PC-9 (cell line): ENCODE measurements at regions not wholly inside any gene's neighbourhood (a gene's known extent, or its start where the extent isn't known, plus 50 kb on each side); places are given as distances from the start of the nearest gene placed in this dataset.

ENCODE experiments used
- BruUV-seq: library from RNA; stranded (reverse); fragments of 400-500 nt; replicated peaks from 2 replicates; lab custom pipeline; 2021; lab: Mats Ljungman, UMichigan
- CTCF ChIA-PET: fragments of 300-600 bp; sonication (Branson Sonifier 250); formaldehyde crosslinking; loops from one replicate; lab custom pipeline; 2022; ENCODE audit warnings: antibody characterized with exemption; lab: Charles Lee
- POLR2A ChIA-PET: fragments of 300-600 bp; sonication (Branson Sonifier 250); formaldehyde crosslinking; loops from one replicate; lab custom pipeline; 2022; ENCODE audit warnings: antibody characterized with exemption; ENCODE audit not compliant: unreplicated experiment; lab: Charles Lee
- DNase-seq, 2 experiments: peaks; one replicate each; pipeline versions ENCODE4 v3.0.0 to v3.0.0-alpha.2; 2015 to 2022; ENCODE audit warnings: mixed read lengths in 1 of 2
- H2AFZ ChIP-seq: fragments of 200-600 bp; sonication (generic); 2 replicates; pipeline ENCODE4 v1.8.1; 2017; ENCODE audit warnings: antibody characterized with exemption
- H3F3A ChIP-seq: fragments of 200-600 bp; sonication (generic); 2 replicates; pipeline ENCODE4 v1.8.1; 2017; ENCODE audit warnings: antibody characterized with exemption, mild to moderate bottlenecking, low read depth; ENCODE audit not compliant: insufficient read depth
- H3K27ac ChIP-seq: fragments of 200-600 bp; sonication (generic); 2 replicates; pipeline ENCODE4 v1.6.1; 2016; ENCODE audit warnings: mixed run types
- H3K27me3 ChIP-seq: fragments of 200-600 bp; sonication (generic); 2 replicates; pipeline ENCODE4 v1.6.1; 2016; ENCODE audit warnings: low read depth, mixed run types; ENCODE audit not compliant: insufficient read depth
- H3K36me3 ChIP-seq: fragments of 200-600 bp; sonication (generic); 2 replicates; pipeline ENCODE4 v1.6.1; 2016; ENCODE audit warnings: low read depth, mixed run types
- H3K4me1 ChIP-seq: fragments of 200-600 bp; sonication (generic); replicated peaks from 2 replicates; pipeline ENCODE4 v1.6.1; 2016; ENCODE audit warnings: mixed run types; ENCODE audit not compliant: insufficient read depth
- H3K4me2 ChIP-seq: fragments of 200-600 bp; sonication (generic); 2 replicates; pipeline ENCODE4 v1.6.1; 2017; ENCODE audit warnings: mixed run types
- H3K4me3 ChIP-seq: fragments of 200-600 bp; sonication (generic); 2 replicates; pipeline ENCODE4 v1.6.1; 2016; ENCODE audit warnings: mixed run types
- H3K79me2 ChIP-seq: fragments of 200-600 bp; sonication (generic); 2 replicates; pipeline ENCODE4 v1.6.1; 2017; ENCODE audit warnings: low read depth, mixed run types
- H3K9me2 ChIP-seq: fragments of 200-600 bp; sonication (generic); 2 replicates; pipeline ENCODE4 v1.8.1; 2017; ENCODE audit warnings: mild to moderate bottlenecking; ENCODE audit not compliant: insufficient read depth
- H3K9me3 ChIP-seq: fragments of 200-600 bp; sonication (generic); 2 replicates; pipeline ENCODE4 v1.8.1; 2016; ENCODE audit warnings: low read depth; ENCODE audit not compliant: insufficient read depth
- H4K20me1 ChIP-seq: fragments of 200-600 bp; sonication (generic); 2 replicates; pipeline ENCODE4 v1.8.1; 2017; ENCODE audit not compliant: insufficient read depth
- CTCF ChIP-seq: fragments of 200-600 bp; sonication (generic); conservative IDR thresholded peaks from 2 replicates; pipeline ENCODE4 v1.6.1; 2017; ENCODE audit warnings: mixed run types, antibody characterized with exemption, mild to moderate bottlenecking, moderate library complexity
- EZH2 ChIP-seq: fragments of 200-600 bp; sonication (generic); IDR thresholded peaks from 2 replicates; pipeline ENCODE4 v1.8.0; 2017; ENCODE audit warnings: antibody characterized with exemption, low read depth
- intact Hi-C: fragments of 100-400 bp; cut with micrococcal nuclease; formaldehyde crosslinking; loops from one replicate; pipeline ENCODE4 v1.10.0; 2022; ENCODE audit not compliant: unreplicated experiment

DNA sequence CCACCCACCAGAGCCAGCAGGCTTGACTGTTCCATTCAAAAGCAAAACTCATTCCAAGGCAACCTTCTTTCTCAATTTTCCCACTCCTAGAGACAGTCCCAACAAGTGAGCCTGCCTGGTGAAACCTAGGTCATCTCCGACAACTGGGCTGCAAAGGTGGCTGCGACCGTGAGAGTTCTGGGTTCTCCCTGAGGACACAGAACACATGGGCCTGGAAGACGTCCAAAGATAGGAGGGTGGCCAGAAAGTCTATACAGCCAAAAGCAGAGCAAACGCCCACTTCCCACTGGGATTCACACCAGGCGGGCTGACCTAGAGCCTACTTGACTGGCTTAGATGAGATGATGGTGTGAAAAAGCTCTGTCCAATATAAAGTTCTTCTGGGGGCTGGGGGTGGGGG lies 90.2 kb upstream of the GRIK3 start:
- no peak overlapping the region for H3K27ac ChIP-seq
- POLR2A ChIA-PET, result no interaction called here
- peaks cover 33% of the 10 kb centered on the region for H3K27me3 ChIP-seq
- TF ChIP-seq EZH2 (no peak), CTCF (no peak)
- no peaks in the 10 kb centered on the region for H3K4me1 ChIP-seq
- no peaks in the 10 kb centered on the region for H3F3A ChIP-seq
- intact Hi-C loops, result no loop called here
- H3K4me2 ChIP-seq, result no peak overlapping the region
- no peaks in the 10 kb centered on the region for H4K20me1 ChIP-seq
- CTCF ChIA-PET, result interaction anchor here (0.5 kb wide), 1 partner anchor 982 kb away, joined by 21 read pairs; no protein-coding TSS in a partner anchor
- no peak for DNase-seq
- no peak overlapping the region for H2AFZ ChIP-seq
- BruUV-seq, result no TSS peak
- no peaks in the 10 kb centered on the region for H3K9me3 ChIP-seq
- no peak overlapping the region for H3K4me3 ChIP-seq
- H3K36me3 ChIP-seq, result no peaks in the 10 kb centered on the region
- no peaks in the 10 kb centered on the region for H3K79me2 ChIP-seq
- no peaks in the 10 kb centered on the region for H3K9me2 ChIP-seq

DNA sequence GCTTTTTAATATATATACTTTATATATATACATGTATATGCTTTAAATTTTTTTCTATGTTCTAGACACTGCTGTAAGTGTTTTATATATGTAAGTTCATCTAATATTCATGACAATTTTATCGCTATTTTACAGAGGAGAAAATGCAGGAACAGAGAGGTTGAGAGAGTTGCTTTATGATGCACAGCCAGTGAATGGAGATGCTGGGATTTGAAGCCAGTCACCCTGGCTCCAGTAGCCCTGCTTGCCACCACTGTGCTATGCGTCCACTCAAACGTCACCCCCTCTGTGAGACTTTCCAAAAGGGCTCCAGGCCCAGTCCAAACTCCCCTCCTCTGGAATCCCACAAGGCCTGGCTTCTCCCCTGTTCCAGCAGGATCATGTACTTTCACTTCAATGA lies 91.0 kb upstream of the GRIK3 start:
- TF ChIP-seq CTCF, result no peak
- TF ChIP-seq EZH2, result no peak
- no TSS peak for BruUV-seq
- intact Hi-C loops, result no loop called here
- Histone ChIP-seq H3K9me2 (no peaks in the 10 kb centered on the region), H3K4me3 (no peak overlapping the region), H3K36me3 (no peaks in the 10 kb centered on the region), H3K27ac (no peak overlapping the region), H3K9me3 (no peaks in the 10 kb centered on the region), H4K20me1 (no peaks in the 10 kb centered on the region), H3K4me1 (no peaks in the 10 kb centered on the region), H3K4me2 (no peak overlapping the region), H3K27me3 (peaks cover 29% of the 10 kb centered on the region), H3K79me2 (no peaks in the 10 kb centered on the region), H2AFZ (no peak overlapping the region), H3F3A (no peaks in the 10 kb centered on the region)
- POLR2A ChIA-PET, result no interaction called here
- no peak for DNase-seq
- CTCF ChIA-PET, result no interaction called here

DNA sequence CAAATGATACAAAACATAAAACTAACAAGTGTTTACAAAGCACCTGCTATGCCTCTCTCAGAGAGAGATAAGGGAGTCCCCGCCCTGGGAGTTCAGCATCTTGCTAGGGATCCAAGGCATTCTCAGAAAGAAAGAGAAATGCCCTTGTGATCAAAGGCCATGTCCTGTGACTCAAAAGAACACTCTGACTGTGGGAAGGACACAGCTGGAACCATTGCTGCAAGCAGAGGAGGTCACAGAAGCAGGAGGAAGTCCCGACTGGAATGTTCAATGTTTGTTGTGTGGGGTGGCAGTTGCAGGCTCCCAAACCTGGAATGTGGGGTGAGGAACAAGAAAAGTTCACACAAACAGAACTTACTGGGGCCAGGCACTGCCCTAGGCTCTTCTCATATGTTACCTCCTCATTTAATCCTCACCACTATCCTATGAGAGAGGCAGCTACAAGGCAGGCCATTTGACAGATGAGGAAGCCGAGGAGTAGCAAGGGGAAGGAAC lies 93.0 kb upstream of the GRIK3 start:
- no peaks in the 10 kb centered on the region for H3F3A ChIP-seq
- H2AFZ ChIP-seq, result no peak overlapping the region
- peaks cover 39% of the 10 kb centered on the region for H3K27me3 ChIP-seq
- no peak for DNase-seq
- CTCF ChIA-PET, result no interaction called here
- H3K4me2 ChIP-seq, result no peak overlapping the region
- TF ChIP-seq CTCF (no peak), EZH2 (no peak)
- intact Hi-C loops, result no loop called here
- BruUV-seq, result no TSS peak
- no peaks in the 10 kb centered on the region for H4K20me1 ChIP-seq
- no peaks in the 10 kb centered on the region for H3K4me1 ChIP-seq
- no peak overlapping the region for H3K27ac ChIP-seq
- H3K9me3 ChIP-seq, result no peaks in the 10 kb centered on the region
- POLR2A ChIA-PET, result no interaction called here
- no peaks in the 10 kb centered on the region for H3K9me2 ChIP-seq
- no peaks in the 10 kb centered on the region for H3K79me2 ChIP-seq
- no peaks in the 10 kb centered on the region for H3K36me3 ChIP-seq
- H3K4me3 ChIP-seq, result no peak overlapping the region
